H1 (cell line): ENCODE measurements at regions not wholly inside any gene's neighbourhood (a gene's known extent, or its start where the extent isn't known, plus 50 kb on each side); places are given as distances from the start of the nearest gene placed in this dataset.

Experiments
- ASH2L ChIP-seq: fragments of 200-600, 300-600 bp; sonication (generic); IDR thresholded peaks from one replicate; pipeline ENCODE4 v1.7.1; 2017; ENCODE audit warnings: low read length
- FOSL1 ChIP-seq: IDR thresholded peaks from 2 replicates; pipeline ENCODE4 v1.6.1; 2011; ENCODE audit warnings: mild to moderate bottlenecking, low read depth, low read length, moderate library complexity; ENCODE audit not compliant: insufficient read depth
- MAFK ChIP-seq: IDR thresholded peaks from 2 replicates; pipeline ENCODE4 v1.6.1; 2012; ENCODE audit warnings: low read depth, mild to moderate bottlenecking, improper control_type of control experiment, low read length
- YY1 ChIP-seq: IDR thresholded peaks from 2 replicates; pipeline ENCODE4 v1.6.1; 2011; ENCODE audit warnings: low read depth, mild to moderate bottlenecking, low read length
- TF ChIP-seq, protein P1 (sequence below): fragments of 300-600 bp; sonication (generic); IDR thresholded peaks from 2 replicates; pipeline ENCODE4 v1.7.1; 2012; ENCODE audit warnings: low read length, moderate library complexity, mild to moderate bottlenecking, inconsistent platforms; ENCODE audit not compliant: insufficient replicate concordance

DNA sequence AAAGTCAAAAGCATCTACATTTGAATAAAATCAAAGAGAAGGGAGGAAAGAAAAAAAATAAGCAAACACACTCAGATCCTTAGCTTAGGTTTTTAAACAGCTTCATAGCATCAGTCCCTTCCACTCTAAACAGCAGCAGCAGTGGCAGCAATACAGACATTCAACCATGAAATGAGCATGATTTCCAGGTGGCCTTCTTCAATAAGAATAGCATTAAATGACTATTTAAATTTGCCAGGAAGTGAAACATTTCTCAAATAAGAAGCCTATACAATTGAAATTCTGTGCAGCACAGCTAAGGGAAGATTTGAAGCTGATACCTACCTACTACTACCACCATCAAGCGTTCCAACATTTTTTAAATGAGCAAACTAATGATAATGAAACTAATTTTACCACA is 138.1 kb upstream of the REG3G start (continued):
- TF ChIP-seq, protein P1, sequence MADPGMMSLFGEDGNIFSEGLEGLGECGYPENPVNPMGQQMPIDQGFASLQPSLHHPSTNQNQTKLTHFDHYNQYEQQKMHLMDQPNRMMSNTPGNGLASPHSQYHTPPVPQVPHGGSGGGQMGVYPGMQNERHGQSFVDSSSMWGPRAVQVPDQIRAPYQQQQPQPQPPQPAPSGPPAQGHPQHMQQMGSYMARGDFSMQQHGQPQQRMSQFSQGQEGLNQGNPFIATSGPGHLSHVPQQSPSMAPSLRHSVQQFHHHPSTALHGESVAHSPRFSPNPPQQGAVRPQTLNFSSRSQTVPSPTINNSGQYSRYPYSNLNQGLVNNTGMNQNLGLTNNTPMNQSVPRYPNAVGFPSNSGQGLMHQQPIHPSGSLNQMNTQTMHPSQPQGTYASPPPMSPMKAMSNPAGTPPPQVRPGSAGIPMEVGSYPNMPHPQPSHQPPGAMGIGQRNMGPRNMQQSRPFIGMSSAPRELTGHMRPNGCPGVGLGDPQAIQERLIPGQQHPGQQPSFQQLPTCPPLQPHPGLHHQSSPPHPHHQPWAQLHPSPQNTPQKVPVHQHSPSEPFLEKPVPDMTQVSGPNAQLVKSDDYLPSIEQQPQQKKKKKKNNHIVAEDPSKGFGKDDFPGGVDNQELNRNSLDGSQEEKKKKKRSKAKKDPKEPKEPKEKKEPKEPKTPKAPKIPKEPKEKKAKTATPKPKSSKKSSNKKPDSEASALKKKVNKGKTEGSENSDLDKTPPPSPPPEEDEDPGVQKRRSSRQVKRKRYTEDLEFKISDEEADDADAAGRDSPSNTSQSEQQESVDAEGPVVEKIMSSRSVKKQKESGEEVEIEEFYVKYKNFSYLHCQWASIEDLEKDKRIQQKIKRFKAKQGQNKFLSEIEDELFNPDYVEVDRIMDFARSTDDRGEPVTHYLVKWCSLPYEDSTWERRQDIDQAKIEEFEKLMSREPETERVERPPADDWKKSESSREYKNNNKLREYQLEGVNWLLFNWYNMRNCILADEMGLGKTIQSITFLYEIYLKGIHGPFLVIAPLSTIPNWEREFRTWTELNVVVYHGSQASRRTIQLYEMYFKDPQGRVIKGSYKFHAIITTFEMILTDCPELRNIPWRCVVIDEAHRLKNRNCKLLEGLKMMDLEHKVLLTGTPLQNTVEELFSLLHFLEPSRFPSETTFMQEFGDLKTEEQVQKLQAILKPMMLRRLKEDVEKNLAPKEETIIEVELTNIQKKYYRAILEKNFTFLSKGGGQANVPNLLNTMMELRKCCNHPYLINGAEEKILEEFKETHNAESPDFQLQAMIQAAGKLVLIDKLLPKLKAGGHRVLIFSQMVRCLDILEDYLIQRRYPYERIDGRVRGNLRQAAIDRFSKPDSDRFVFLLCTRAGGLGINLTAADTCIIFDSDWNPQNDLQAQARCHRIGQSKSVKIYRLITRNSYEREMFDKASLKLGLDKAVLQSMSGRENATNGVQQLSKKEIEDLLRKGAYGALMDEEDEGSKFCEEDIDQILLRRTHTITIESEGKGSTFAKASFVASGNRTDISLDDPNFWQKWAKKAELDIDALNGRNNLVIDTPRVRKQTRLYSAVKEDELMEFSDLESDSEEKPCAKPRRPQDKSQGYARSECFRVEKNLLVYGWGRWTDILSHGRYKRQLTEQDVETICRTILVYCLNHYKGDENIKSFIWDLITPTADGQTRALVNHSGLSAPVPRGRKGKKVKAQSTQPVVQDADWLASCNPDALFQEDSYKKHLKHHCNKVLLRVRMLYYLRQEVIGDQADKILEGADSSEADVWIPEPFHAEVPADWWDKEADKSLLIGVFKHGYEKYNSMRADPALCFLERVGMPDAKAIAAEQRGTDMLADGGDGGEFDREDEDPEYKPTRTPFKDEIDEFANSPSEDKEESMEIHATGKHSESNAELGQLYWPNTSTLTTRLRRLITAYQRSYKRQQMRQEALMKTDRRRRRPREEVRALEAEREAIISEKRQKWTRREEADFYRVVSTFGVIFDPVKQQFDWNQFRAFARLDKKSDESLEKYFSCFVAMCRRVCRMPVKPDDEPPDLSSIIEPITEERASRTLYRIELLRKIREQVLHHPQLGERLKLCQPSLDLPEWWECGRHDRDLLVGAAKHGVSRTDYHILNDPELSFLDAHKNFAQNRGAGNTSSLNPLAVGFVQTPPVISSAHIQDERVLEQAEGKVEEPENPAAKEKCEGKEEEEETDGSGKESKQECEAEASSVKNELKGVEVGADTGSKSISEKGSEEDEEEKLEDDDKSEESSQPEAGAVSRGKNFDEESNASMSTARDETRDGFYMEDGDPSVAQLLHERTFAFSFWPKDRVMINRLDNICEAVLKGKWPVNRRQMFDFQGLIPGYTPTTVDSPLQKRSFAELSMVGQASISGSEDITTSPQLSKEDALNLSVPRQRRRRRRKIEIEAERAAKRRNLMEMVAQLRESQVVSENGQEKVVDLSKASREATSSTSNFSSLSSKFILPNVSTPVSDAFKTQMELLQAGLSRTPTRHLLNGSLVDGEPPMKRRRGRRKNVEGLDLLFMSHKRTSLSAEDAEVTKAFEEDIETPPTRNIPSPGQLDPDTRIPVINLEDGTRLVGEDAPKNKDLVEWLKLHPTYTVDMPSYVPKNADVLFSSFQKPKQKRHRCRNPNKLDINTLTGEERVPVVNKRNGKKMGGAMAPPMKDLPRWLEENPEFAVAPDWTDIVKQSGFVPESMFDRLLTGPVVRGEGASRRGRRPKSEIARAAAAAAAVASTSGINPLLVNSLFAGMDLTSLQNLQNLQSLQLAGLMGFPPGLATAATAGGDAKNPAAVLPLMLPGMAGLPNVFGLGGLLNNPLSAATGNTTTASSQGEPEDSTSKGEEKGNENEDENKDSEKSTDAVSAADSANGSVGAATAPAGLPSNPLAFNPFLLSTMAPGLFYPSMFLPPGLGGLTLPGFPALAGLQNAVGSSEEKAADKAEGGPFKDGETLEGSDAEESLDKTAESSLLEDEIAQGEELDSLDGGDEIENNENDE, result no peak
- TF ChIP-seq MAFK (no peak), FOSL1 (no peak), YY1 (no peak), ASH2L (no peak)
